NB4 (cell line): ENCODE measurements at regions not wholly inside any gene's neighbourhood (a gene's known extent, or its start where the extent isn't known, plus 50 kb on each side); places are given as distances from the start of the nearest gene placed in this dataset.

Experiments used
- DNase-seq: peaks from one replicate; pipeline ENCODE4 v3.0.0; 2010; ENCODE audit warnings: low read depth
- H3K4me3 ChIP-seq: one replicate; pipeline ENCODE4 v1.5.1; 2011; ENCODE audit warnings: mild to moderate bottlenecking, low read depth, low read length, moderate library complexity
- MYC ChIP-seq: IDR thresholded peaks from 2 replicates; pipeline ENCODE4 v1.6.1; 2011; ENCODE audit warnings: low read depth, low read length
- POLR2A ChIP-seq: IDR thresholded peaks from 2 replicates; pipeline ENCODE4 v1.6.1; 2011; ENCODE audit warnings: mild to moderate bottlenecking; ENCODE audit not compliant: insufficient read length; ENCODE audit errors: extremely low read depth
- TF ChIP-seq, protein P1 (sequence below): IDR thresholded peaks from 2 replicates; pipeline ENCODE4 v1.6.1; 2011; ENCODE audit warnings: low read depth, low read length
- TF ChIP-seq, protein P2 (sequence below): IDR thresholded peaks from one replicate; pipeline ENCODE4 v1.5.1; 2012; ENCODE audit warnings: low read depth, low read length

- DNase-seq: no peak
- TF ChIP-seq, protein P1, sequence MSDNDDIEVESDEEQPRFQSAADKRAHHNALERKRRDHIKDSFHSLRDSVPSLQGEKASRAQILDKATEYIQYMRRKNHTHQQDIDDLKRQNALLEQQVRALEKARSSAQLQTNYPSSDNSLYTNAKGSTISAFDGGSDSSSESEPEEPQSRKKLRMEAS: no peak
- TF ChIP-seq POLR2A (no peak), MYC (no peak)
- TF ChIP-seq, protein P2, sequence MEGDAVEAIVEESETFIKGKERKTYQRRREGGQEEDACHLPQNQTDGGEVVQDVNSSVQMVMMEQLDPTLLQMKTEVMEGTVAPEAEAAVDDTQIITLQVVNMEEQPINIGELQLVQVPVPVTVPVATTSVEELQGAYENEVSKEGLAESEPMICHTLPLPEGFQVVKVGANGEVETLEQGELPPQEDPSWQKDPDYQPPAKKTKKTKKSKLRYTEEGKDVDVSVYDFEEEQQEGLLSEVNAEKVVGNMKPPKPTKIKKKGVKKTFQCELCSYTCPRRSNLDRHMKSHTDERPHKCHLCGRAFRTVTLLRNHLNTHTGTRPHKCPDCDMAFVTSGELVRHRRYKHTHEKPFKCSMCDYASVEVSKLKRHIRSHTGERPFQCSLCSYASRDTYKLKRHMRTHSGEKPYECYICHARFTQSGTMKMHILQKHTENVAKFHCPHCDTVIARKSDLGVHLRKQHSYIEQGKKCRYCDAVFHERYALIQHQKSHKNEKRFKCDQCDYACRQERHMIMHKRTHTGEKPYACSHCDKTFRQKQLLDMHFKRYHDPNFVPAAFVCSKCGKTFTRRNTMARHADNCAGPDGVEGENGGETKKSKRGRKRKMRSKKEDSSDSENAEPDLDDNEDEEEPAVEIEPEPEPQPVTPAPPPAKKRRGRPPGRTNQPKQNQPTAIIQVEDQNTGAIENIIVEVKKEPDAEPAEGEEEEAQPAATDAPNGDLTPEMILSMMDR: no peak
- no peak overlapping the region for H3K4me3 ChIP-seq
Observed at GRCh38 chr1:38555130-38555529, 304.4 kb downstream of the RRAGC start.

GRCh38 chr1:38551318-38552307 lies 308.0 kb downstream of the RRAGC start:
- TF ChIP-seq POLR2A (no peak), MYC (no peak)
- TF ChIP-seq, protein P2: no peak
- TF ChIP-seq, protein P1: no peak
- DNase-seq: no peak
- no peak overlapping the region for H3K4me3 ChIP-seq

GRCh38 chr1:38549191-38549590 lies 310.4 kb downstream of the RRAGC start:
- TF ChIP-seq, protein P1: no peak
- TF ChIP-seq POLR2A (no peak), MYC (no peak)
- TF ChIP-seq, protein P2: no peak
- no peak for DNase-seq
- H3K4me3 ChIP-seq: no peak overlapping the region

DNA sequence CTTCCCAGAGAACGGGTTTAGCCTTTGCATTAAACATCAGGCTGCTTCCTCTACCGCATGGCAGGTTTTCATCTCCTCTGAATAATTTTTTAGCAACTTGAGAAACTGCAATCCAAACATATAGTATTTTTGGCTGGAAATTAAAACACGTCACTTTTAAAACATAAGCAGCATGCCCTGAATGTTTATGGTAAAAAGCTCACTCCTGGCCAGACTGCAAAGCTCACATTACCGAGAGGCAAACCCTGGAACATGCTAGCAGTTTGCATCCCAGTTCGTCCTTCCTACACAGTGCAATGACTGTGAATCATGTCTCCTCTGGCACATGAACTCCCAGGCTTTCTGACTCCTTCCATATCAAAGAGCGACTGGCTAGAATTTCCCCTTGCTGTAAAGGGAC lies 312.3 kb downstream of the RRAGC start:
- no peak for DNase-seq
- no peak overlapping the region for H3K4me3 ChIP-seq
- no peak for TF ChIP-seq POLR2A
- TF ChIP-seq MYC: no peak
- TF ChIP-seq, protein P2: no peak

GRCh38 chr1:38546636-38547035 lies 312.9 kb downstream of the RRAGC start:
- no peak for TF ChIP-seq MYC
- TF ChIP-seq, protein P1: no peak
- TF ChIP-seq POLR2A: no peak
- TF ChIP-seq, protein P2: no peak
- DNase-seq: no peak
- no peak overlapping the region for H3K4me3 ChIP-seq

- TF ChIP-seq, protein P2: no peak
- TF ChIP-seq, protein P1: no peak
- no peak for TF ChIP-seq MYC
- no peak for TF ChIP-seq POLR2A
- no peak for DNase-seq
Observed at GRCh38 chr1:38541223-38541622, 318.3 kb downstream of the RRAGC start.

More at GRCh38 chr1:38541223-38541622, 318.3 kb downstream of the RRAGC start:
- no peak overlapping the region for H3K4me3 ChIP-seq
